Liver (tissue), 8 donors: ENCODE measurements at regions not wholly inside any gene's neighbourhood (a gene's known extent, or its start where the extent isn't known, plus 50 kb on each side); places are given as distances from the start of the nearest gene placed in this dataset.

Experiments used
- DNase-seq: peaks from one replicate; pipeline ENCODE4 v3.0.0-alpha.2; 2017; ENCODE audit warnings: low spot score
- H3K27ac ChIP-seq, 2 donors: one replicate each; pipeline ENCODE4 v1.7.0; 2013; ENCODE audit warnings: inconsistent platforms in 2 of 2, low read length in 2 of 2, control low read depth in 1 of 2, low read depth in 1 of 2, mild to moderate bottlenecking in 1 of 2
- H3K27me3 ChIP-seq, 4 donors: one replicate each; pipeline versions ENCODE4 v1.6.1 to v1.7.0; 2013; ENCODE audit warnings: low read length in 3 of 4, inconsistent platforms in 1 of 4, mild to moderate bottlenecking in 1 of 4, moderate library complexity in 1 of 4; ENCODE audit not compliant: control insufficient read depth in 4 of 4, insufficient read depth in 4 of 4
- H3K36me3 ChIP-seq, 4 donors: one replicate each; pipeline versions ENCODE4 v1.6.1 to v1.7.0; 2013; ENCODE audit warnings: low read length in 3 of 4, mild to moderate bottlenecking in 3 of 4, low read depth in 1 of 4, moderate library complexity in 1 of 4; ENCODE audit not compliant: control insufficient read depth in 4 of 4, insufficient read depth in 3 of 4
- H3K4me1 ChIP-seq, 4 donors: one replicate each; pipeline versions ENCODE4 v1.6.1 to v1.7.0; 2013; ENCODE audit warnings: low read length in 3 of 4, mild to moderate bottlenecking in 3 of 4, moderate library complexity in 1 of 4; ENCODE audit not compliant: control insufficient read depth in 4 of 4, insufficient read depth in 4 of 4
- H3K4me3 ChIP-seq, 3 donors: one replicate each; pipeline versions ENCODE4 v1.6.1 to v1.7.0; 2013; ENCODE audit warnings: low read length in 3 of 3, control low read depth in 1 of 3, low read depth in 1 of 3, mild to moderate bottlenecking in 1 of 3
- H3K9ac ChIP-seq, 2 donors: one replicate each; pipeline ENCODE4 v1.7.0; 2013; ENCODE audit warnings: low read length in 2 of 2, mild to moderate bottlenecking in 2 of 2, moderate library complexity in 2 of 2, control low read depth in 1 of 2, low read depth in 1 of 2
- H3K9me3 ChIP-seq, 4 donors: one replicate each; pipeline versions ENCODE4 v1.6.1 to v1.7.0; 2013; ENCODE audit warnings: low read length in 3 of 4; ENCODE audit not compliant: control insufficient read depth in 4 of 4
- ATF3 ChIP-seq: IDR thresholded peaks from 2 replicates; pipeline ENCODE4 v1.6.1; 2016; ENCODE audit warnings: antibody characterized with exemption
- CTCF ChIP-seq: fragments of 150-350 bp; IDR thresholded peaks from 2 replicates; pipeline ENCODE4 v1.5.1; 2017; ENCODE audit warnings: improper control_type of control experiment, low read depth, low read length; ENCODE audit not compliant: missing input control
- EGR1 ChIP-seq, 2 donors: IDR thresholded peaks; 2 replicates each; pipeline ENCODE4 v1.6.1; 2016 to 2018; ENCODE audit warnings: antibody characterized with exemption in 2 of 2, low read depth in 2 of 2
- FOXA1 ChIP-seq: IDR thresholded peaks from 2 replicates; pipeline ENCODE4 v1.6.1; 2016; ENCODE audit warnings: antibody characterized with exemption
- FOXA2 ChIP-seq: IDR thresholded peaks from 2 replicates; pipeline ENCODE4 v1.6.1; 2016; ENCODE audit warnings: antibody characterized with exemption
- GABPA ChIP-seq, 2 donors: IDR thresholded peaks in 1 of 2; conservative IDR thresholded peaks in 1 of 2; 2 replicates each; pipeline ENCODE4 v1.6.1; 2016; ENCODE audit warnings: antibody characterized with exemption in 2 of 2, mild to moderate bottlenecking in 1 of 2, moderate library complexity in 1 of 2
- HNF4A ChIP-seq, 2 donors: conservative IDR thresholded peaks; 2 replicates each; pipeline ENCODE4 v1.6.1; 2016; ENCODE audit warnings: antibody characterized with exemption in 2 of 2, mild to moderate bottlenecking in 2 of 2
- HNF4G ChIP-seq: IDR thresholded peaks from 2 replicates; pipeline ENCODE4 v1.6.1; 2016; ENCODE audit warnings: antibody characterized with exemption
- JUND ChIP-seq, 2 donors: IDR thresholded peaks; 2 replicates each; pipeline ENCODE4 v1.6.1; 2016; ENCODE audit warnings: antibody characterized with exemption in 2 of 2
- MAX ChIP-seq: IDR thresholded peaks from 2 replicates; pipeline ENCODE4 v1.6.1; 2016; ENCODE audit warnings: antibody characterized with exemption
- NR2F2 ChIP-seq: IDR thresholded peaks from 2 replicates; pipeline ENCODE4 v1.6.1; 2016; ENCODE audit warnings: antibody characterized with exemption
- RXRA ChIP-seq, 2 donors: IDR thresholded peaks; 2 replicates each; pipeline ENCODE4 v1.6.1; 2017 to 2018; ENCODE audit warnings: antibody characterized with exemption in 2 of 2, mild to moderate bottlenecking in 1 of 2
- SP1 ChIP-seq: IDR thresholded peaks from 2 replicates; pipeline ENCODE4 v1.6.1; 2018; ENCODE audit warnings: antibody characterized with exemption, mild to moderate bottlenecking
- TAF1 ChIP-seq: conservative IDR thresholded peaks from 2 replicates; pipeline ENCODE4 v1.6.1; 2016; ENCODE audit warnings: antibody characterized with exemption, mild to moderate bottlenecking
- YY1 ChIP-seq: IDR thresholded peaks from 2 replicates; pipeline ENCODE4 v1.6.1; 2016; ENCODE audit warnings: antibody characterized with exemption, mild to moderate bottlenecking
- ZBTB33 ChIP-seq: IDR thresholded peaks from 2 replicates; pipeline ENCODE4 v1.6.1; 2016; ENCODE audit warnings: antibody characterized with exemption
- WGBS: extraction: QIAGEN DNeasy Blood & Tissue Kit; methylation state at CpG from one replicate; pipeline ENCODE4 v1.1.7; 2013; 5-methylcytosine and 5-hydroxymethylcytosine counted together
- TF ChIP-seq, protein P1 (sequence below): IDR thresholded peaks from 2 replicates; pipeline ENCODE4 v1.6.1; 2016; ENCODE audit warnings: antibody characterized with exemption, mild to moderate bottlenecking
- donor health status: healthy.
- donor health status: healthy.
- donor health status: healthy.
- donor health status: healthy.
- donor health status: healthy.

- WGBS = 72% methylated on average over 3 of the region's 3 CpGs
- TF ChIP-seq ZBTB33 (no peak), FOXA2 (no peak), NR2F2 (no peak), HNF4A (conservative IDR thresholded peaks at IDR 0.05) (no peak), GABPA (IDR thresholded peaks at IDR 0.05 in 1 of 2, conservative IDR thresholded peaks at IDR 0.05 in 1 of 2) (no peak), RXRA (IDR thresholded peaks at IDR 0.05) (no peak), YY1 (no peak), JUND (IDR thresholded peaks at IDR 0.05) (no peak), ATF3 (no peak), FOXA1 (no peak)
- DNase-seq = no peak
- Histone ChIP-seq H3K27me3 (no peaks in the 10 kb centered on the region), H3K4me3 (no peak overlapping the region), H3K9me3 (no peaks in the 10 kb centered on the region), H3K27ac (no peak overlapping the region), H3K9ac (no peak overlapping the region), H3K4me1 (no peaks in the 10 kb centered on the region), H3K36me3 (no peaks in the 10 kb centered on the region)
Measured at GRCh38 chr2:183773775-183774174, 649.5 kb downstream of the NUP35 start.

- no peaks in the 10 kb centered on the region for H3K27me3 ChIP-seq
- H3K4me1 ChIP-seq = no peaks in the 10 kb centered on the region
- DNase-seq = no peak
- no peak for TF ChIP-seq NR2F2
- TF ChIP-seq ATF3 = no peak
- TF ChIP-seq JUND (IDR thresholded peaks at IDR 0.05) = no peak
- TF ChIP-seq EGR1 (IDR thresholded peaks at IDR 0.05; ENCODE audit: low read depth in 2 of 2) = no peak
- TF ChIP-seq ZBTB33 = no peak
- no peak for TF ChIP-seq HNF4G
- TF ChIP-seq, protein P1, sequence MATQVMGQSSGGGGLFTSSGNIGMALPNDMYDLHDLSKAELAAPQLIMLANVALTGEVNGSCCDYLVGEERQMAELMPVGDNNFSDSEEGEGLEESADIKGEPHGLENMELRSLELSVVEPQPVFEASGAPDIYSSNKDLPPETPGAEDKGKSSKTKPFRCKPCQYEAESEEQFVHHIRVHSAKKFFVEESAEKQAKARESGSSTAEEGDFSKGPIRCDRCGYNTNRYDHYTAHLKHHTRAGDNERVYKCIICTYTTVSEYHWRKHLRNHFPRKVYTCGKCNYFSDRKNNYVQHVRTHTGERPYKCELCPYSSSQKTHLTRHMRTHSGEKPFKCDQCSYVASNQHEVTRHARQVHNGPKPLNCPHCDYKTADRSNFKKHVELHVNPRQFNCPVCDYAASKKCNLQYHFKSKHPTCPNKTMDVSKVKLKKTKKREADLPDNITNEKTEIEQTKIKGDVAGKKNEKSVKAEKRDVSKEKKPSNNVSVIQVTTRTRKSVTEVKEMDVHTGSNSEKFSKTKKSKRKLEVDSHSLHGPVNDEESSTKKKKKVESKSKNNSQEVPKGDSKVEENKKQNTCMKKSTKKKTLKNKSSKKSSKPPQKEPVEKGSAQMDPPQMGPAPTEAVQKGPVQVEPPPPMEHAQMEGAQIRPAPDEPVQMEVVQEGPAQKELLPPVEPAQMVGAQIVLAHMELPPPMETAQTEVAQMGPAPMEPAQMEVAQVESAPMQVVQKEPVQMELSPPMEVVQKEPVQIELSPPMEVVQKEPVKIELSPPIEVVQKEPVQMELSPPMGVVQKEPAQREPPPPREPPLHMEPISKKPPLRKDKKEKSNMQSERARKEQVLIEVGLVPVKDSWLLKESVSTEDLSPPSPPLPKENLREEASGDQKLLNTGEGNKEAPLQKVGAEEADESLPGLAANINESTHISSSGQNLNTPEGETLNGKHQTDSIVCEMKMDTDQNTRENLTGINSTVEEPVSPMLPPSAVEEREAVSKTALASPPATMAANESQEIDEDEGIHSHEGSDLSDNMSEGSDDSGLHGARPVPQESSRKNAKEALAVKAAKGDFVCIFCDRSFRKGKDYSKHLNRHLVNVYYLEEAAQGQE = no peak
- no peak for TF ChIP-seq RXRA (IDR thresholded peaks at IDR 0.05)
- TF ChIP-seq FOXA1 = no peak
- TF ChIP-seq HNF4A (conservative IDR thresholded peaks at IDR 0.05) = no peak
- TF ChIP-seq MAX = no peak
- TF ChIP-seq TAF1 = no peak
- no peak for TF ChIP-seq GABPA (IDR thresholded peaks at IDR 0.05 in 1 of 2, conservative IDR thresholded peaks at IDR 0.05 in 1 of 2)
- TF ChIP-seq CTCF = no peak
- no peak for TF ChIP-seq SP1
- no peak for TF ChIP-seq FOXA2
- TF ChIP-seq YY1 = no peak
- no peak overlapping the region for H3K27ac ChIP-seq
- WGBS = 78% methylated on average over 2 of the region's 2 CpGs
- no peaks in the 10 kb centered on the region for H3K36me3 ChIP-seq
- H3K9ac ChIP-seq = no peak overlapping the region
- H3K4me3 ChIP-seq = no peak overlapping the region
- H3K9me3 ChIP-seq = no peaks in the 10 kb centered on the region
Measured at GRCh38 chr2:183780072-183780471, 655.8 kb downstream of the NUP35 start.
